Effector memory CD8-positive, alpha-beta T cell (primary cell): ENCODE measurements at regions not wholly inside any gene's neighbourhood (a gene's known extent, or its start where the extent isn't known, plus 50 kb on each side); places are given as distances from the start of the nearest gene placed in this dataset.
"Not testable (repeated sequence)": the region's sequence is repeated elsewhere in the genome, so short reads cannot be mapped to it uniquely, and the experiment has no call there.

Experiments used
- ATAC-seq: fragments of 150-1000 bp; cut with Tn5 transposase; replicated peaks from 2 replicates; pipeline ENCODE4 v1.10.0; 2021; ENCODE audit warnings: mild to moderate bottlenecking, moderate library complexity
- DNase-seq, 3 experiments: peaks; one replicate each; pipeline ENCODE4 v3.0.0; 2021
- H3K27ac Mint-ChIP-seq, 2 donors: one replicate each; pipeline ENCODE4 v1.8.0; 2022; ENCODE audit warnings: mild to moderate bottlenecking in 2 of 2, mixed read lengths in 2 of 2, moderate library complexity in 2 of 2
- H3K27me3 Mint-ChIP-seq, 2 donors: one replicate each; pipeline ENCODE4 v1.8.0; 2022; ENCODE audit warnings: mixed read lengths in 2 of 2
- H3K36me3 Mint-ChIP-seq: one replicate; pipeline ENCODE4 v1.8.0; 2022; ENCODE audit warnings: mild to moderate bottlenecking, moderate library complexity, mixed read lengths; ENCODE audit not compliant: insufficient read depth
- H3K4me1 Mint-ChIP-seq, 2 donors: one replicate each; pipeline ENCODE4 v1.8.0; 2022; ENCODE audit warnings: low read depth in 2 of 2, mixed read lengths in 2 of 2
- H3K4me3 Mint-ChIP-seq, 2 donors: one replicate each; pipeline ENCODE4 v1.8.0; 2022; ENCODE audit warnings: mild to moderate bottlenecking in 2 of 2, mixed read lengths in 2 of 2, moderate library complexity in 2 of 2
- H3K9me3 Mint-ChIP-seq, 2 donors: one replicate each; pipeline ENCODE4 v1.8.0; 2022; ENCODE audit warnings: mixed read lengths in 2 of 2

DNA sequence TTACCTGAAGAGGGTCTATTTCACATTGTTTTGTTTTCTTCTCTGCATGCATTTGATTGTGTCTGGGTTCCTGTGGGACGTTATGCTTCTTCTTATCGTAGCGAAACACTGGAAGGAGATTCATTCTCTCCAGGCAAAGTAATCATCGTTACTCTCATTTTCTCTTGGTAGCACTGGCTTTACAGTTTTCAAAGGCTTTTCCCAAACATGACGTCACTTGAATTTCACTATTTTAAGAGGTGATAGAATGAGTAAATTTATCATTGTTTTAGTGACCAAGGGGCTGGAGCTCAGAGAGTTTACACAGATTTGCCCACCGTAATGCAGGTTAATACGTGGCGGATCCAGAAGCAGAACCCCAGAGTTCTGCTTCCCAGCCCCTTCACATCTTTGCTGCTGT is 391.4 kb downstream of the DCDC2C start:
- Mint-ChIP-seq H3K9me3 (peaks cover 8 to 21% of the 10 kb centered on the region in 2 donors), H3K4me3 (no peak overlapping the region), H3K27ac (no peak overlapping the region), H3K36me3 (no peaks in the 10 kb centered on the region), H3K4me1 (no peaks in the 10 kb centered on the region), H3K27me3 (no peaks in the 10 kb centered on the region)
- DNase-seq (no peak), ATAC-seq (no peak)

DNA sequence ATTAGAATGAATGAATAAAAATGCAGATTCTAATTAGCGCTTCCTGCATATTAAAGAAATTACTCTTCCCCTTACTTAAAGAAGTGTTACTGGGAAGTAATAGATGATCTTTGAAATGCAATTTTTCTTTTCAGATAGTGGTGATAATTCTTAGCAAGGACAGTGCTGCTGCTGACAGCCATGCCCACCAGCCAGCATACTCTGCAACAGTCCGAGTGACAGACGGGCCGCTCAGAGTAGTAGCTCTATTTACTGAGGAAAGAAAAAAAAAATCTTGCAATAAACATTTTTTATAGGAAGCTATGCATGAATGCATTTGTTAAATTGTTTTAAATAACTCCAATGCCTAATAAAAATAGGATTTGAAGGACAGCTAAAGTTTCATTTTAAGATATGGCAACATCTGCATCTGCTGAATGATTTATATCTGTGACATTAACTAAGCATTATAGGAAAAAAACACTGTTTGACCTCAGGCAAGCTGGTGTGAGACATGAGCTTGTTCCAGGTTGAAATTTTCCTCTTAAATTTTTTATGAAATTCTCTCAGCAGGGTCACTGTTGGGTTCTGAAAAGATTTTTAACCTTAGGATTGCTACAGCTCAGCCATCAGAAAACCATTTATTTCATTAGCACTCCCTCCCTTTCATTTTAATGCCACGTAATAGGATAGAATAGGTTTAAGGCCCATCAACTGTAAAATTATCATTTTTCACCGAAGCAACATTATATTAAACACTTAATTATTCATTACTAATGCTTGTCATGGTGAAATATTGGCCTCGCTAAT is 393.8 kb downstream of the DCDC2C start:
- H3K4me3 Mint-ChIP-seq = no peak overlapping the region
- peaks cover 7 to 12% of the 10 kb centered on the region in 2 donors for H3K9me3 Mint-ChIP-seq
- ATAC-seq = no peak
- no peaks in the 10 kb centered on the region for H3K4me1 Mint-ChIP-seq
- no peaks in the 10 kb centered on the region for H3K36me3 Mint-ChIP-seq
- no peak overlapping the region for H3K27ac Mint-ChIP-seq
- no peaks in the 10 kb centered on the region for H3K27me3 Mint-ChIP-seq
- DNase-seq = no peak

DNA sequence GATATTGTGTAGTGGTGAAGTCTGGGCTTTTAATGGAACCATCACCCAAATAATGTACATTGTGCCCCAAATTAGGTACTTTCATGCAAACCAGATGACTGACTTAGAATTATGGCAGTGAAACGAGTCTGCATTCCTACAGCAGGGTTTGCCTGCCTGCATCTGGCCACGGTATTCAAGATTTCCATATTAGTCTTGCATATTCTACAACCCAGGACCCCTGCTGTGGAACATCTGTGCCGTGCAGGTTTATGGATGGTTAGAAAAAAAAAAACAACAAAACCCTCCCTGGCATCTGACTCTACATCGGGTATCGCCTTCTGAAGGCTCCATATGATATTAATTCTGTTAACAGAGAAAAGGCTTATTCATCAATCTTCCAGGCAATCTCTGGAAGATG is 394.8 kb downstream of the DCDC2C start:
- no peaks in the 10 kb centered on the region for H3K27me3 Mint-ChIP-seq
- H3K4me1 Mint-ChIP-seq = no peaks in the 10 kb centered on the region
- H3K9me3 Mint-ChIP-seq = peaks cover 7 to 12% of the 10 kb centered on the region in 2 donors
- no peak overlapping the region for H3K4me3 Mint-ChIP-seq
- H3K27ac Mint-ChIP-seq = no peak overlapping the region
- DNase-seq (no peak), ATAC-seq (no peak)
- H3K36me3 Mint-ChIP-seq = no peaks in the 10 kb centered on the region

DNA sequence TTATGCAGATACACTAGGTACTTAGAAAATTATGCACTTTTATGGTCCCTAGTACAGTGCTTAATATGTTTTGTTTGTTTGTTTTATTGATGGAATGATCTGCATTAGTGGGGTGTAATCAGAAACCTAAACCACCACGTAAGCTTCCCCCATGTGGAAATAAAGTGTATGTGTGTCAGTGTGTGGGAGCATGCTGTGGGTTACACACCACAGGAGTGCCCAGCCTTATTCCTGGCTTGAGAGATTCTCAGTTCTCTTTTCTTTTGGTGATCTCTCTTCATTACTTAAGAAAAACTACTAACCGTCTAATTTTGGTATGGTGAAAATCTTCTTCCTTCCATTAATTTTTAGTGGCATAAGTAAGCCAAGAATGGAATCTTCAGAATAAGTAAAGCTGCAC is 398.6 kb downstream of the DCDC2C start:
- Mint-ChIP-seq H3K36me3 (no peaks in the 10 kb centered on the region), H3K9me3 (peaks cover 6 to 7% of the 10 kb centered on the region in 2 donors), H3K27ac (no peak overlapping the region), H3K27me3 (no peaks in the 10 kb centered on the region), H3K4me1 (no peaks in the 10 kb centered on the region), H3K4me3 (no peak overlapping the region)
- ATAC-seq (no peak), DNase-seq (no peak)

DNA sequence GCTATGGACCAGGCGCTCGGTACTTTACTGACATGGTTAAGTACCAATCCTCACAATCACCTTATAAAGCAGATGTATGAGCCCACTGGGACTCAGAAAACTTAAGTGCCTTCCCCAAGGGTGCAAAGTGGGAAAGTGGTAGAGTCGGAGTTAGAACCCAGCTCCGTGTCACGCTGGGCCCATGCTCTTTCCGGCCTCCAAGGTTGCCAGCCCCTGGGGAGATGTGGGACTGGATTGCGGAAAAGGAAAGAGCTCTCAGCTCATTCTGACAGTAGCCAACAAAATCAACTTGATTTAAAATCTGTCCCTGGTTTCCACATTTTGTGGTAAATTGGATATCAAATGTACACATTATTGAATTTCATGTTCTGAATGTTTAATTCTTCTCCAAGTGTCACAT is 403.8 kb downstream of the DCDC2C start:
- H3K27ac Mint-ChIP-seq = no peak overlapping the region
- no peaks in the 10 kb centered on the region for H3K4me1 Mint-ChIP-seq
- no peaks in the 10 kb centered on the region for H3K27me3 Mint-ChIP-seq
- no peak for DNase-seq
- H3K36me3 Mint-ChIP-seq = no peaks in the 10 kb centered on the region
- peaks cover 4 to 7% of the 10 kb centered on the region in 2 donors for H3K9me3 Mint-ChIP-seq
- no peak overlapping the region for H3K4me3 Mint-ChIP-seq
- ATAC-seq = no peak

DNA sequence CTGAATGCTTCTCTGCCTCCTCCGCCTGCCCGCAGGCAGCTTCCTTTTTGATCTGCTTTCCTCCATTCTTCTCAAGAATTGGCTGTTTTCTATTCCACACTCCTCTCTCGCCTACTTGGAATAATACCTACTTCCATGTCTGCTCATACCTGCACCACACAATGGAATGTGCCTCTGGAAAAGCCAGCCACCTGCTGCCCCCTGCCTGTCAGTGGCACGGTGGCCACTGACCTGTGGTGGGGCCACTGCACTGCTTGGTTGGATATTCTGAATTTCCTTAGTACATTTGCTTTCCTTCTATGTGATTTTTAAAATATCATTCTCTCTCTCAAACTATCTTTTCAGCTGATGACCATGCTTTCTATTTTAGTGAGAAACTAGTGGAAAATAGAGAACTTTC is 406.9 kb downstream of the DCDC2C start:
- Mint-ChIP-seq H3K27ac (no peak overlapping the region), H3K4me1 (no peaks in the 10 kb centered on the region), H3K4me3 (no peak overlapping the region), H3K27me3 (no peaks in the 10 kb centered on the region), H3K36me3 (no peaks in the 10 kb centered on the region), H3K9me3 (peaks cover 0 to 2% of the 10 kb centered on the region in 2 donors)
- no peak for DNase-seq
- ATAC-seq = no peak

DNA sequence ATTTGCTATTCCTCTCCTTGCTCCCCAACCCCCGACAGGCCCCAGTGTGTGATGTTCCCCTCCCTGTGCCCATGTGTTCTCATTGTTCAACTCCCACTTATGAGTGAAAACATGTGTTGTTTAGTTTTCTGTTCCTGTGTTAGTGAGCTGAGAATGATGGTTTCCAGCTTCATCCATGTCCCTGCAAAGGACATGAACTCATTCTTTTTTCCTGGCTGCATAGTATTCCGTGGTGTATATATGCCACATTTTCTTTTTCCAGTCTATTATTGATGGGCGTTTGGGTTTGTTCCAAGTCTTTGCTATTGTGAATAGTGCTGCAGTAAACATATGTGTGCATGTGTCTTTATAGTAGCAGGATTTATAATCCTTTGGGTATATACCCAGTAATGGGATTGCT is 412.1 kb downstream of the DCDC2C start:
- not testable (repeated sequence) for ATAC-seq

DNA sequence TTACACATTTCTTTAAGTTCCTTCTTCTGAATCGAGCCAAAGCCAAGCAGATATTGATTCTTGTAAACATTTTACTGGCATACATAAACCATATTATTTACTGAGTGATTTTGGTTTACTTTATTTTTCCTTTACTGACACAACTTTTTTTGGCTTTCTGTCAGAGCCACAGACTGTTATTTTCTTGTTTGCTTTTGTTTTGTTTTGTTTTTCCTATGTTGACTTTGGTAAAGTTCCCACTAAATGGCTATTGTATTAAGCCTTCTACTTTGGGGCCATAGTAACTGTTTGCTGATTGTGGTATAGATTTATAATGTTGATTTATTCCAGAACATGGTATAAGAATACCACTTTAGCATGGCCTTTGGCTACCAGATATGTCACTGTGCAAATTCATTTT is 419.4 kb downstream of the DCDC2C start:
- Mint-ChIP-seq H3K36me3 (no peaks in the 10 kb centered on the region), H3K4me3 (no peak overlapping the region), H3K4me1 (no peaks in the 10 kb centered on the region), H3K9me3 (peaks cover 12 to 13% of the 10 kb centered on the region in 2 donors), H3K27me3 (no peaks in the 10 kb centered on the region), H3K27ac (no peak overlapping the region)
- ATAC-seq (no peak), DNase-seq (no peak)

More for the DNA sequence above, 412.1 kb downstream of the DCDC2C start:
- H3K36me3 Mint-ChIP-seq, H3K4me1 Mint-ChIP-seq, H3K4me3 Mint-ChIP-seq, H3K27ac Mint-ChIP-seq, H3K27me3 Mint-ChIP-seq, DNase-seq, H3K9me3 Mint-ChIP-seq: not testable (repeated sequence)

DNA sequence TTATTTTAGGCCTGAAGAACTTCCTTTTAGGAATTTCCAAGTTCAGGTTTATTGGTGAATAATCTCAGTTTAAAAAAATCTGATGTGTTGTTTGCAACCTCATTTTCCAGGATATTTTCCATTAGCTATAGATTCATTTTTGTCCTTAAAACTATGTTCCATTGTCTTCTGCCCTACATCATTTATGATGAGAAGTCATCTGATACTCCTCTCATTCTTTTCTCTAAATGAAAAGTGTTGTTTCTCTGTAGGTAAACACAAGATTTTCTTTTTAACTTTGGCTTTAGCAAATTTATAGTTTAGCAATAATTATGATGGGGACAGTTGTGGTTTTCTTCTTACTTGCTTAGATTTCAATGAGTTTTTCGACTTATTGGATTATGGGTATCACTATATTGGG is 427.3 kb downstream of the DCDC2C start:
- H3K9me3 Mint-ChIP-seq = peaks cover 12 to 17% of the 10 kb centered on the region in 2 donors
- no peaks in the 10 kb centered on the region for H3K27me3 Mint-ChIP-seq
- H3K4me1 Mint-ChIP-seq = no peaks in the 10 kb centered on the region
- no peak overlapping the region for H3K4me3 Mint-ChIP-seq
- H3K27ac Mint-ChIP-seq = no peak overlapping the region
- no peak for DNase-seq
- no peak for ATAC-seq
- no peaks in the 10 kb centered on the region for H3K36me3 Mint-ChIP-seq

DNA sequence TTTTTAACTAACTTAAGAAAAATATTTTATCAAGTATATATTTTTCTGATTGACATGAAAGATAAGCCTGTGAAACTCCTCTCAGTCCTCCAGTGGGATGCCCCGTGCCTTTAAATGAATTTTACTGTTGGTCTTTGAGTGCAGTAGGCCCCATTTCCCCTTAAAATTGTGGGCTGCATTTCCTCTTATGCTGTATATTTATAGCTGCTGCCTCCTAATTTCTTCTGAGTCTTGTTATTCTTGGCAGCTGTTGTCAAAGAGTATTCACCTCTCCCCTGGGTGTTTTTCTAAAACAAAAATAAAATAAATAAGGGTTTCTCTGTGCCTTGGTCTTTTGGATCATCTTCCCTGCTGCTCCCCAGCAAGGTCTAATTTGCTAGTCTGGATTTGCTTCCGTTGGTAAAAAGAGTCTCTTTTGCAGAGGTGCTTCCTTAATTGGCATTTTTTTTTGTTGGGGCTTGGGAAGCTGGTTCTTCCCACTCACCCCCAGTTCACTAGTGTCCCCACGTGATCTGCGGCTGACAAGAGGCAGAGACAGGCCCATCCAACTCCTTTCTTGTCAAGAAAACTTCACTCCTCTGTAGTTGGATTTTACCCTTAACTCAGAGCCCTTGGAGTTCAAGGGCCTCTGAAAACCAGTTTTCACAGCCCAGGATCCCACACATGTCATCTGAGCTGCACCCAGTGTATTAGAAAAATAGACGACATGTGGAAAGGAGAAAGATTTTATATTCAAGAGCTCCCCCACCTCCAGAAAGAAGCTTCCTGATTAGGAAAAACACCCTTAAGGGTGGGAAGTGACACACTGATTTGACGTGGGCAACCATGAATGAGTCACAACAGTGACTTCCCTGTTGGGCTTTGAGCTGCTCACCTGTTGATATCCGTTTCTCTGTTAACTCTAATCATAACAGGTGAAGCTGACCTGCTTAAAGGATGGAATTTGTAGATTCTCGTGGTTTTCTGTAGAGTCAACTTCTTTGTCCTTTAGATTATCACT is 431.5 kb downstream of the DCDC2C start:
- Mint-ChIP-seq H3K27ac (no peak overlapping the region), H3K4me1 (no peaks in the 10 kb centered on the region), H3K36me3 (no peaks in the 10 kb centered on the region), H3K4me3 (no peak overlapping the region), H3K27me3 (no peaks in the 10 kb centered on the region), H3K9me3 (peaks cover 17 to 18% of the 10 kb centered on the region in 2 donors)
- DNase-seq = no peak
- no peak for ATAC-seq

DNA sequence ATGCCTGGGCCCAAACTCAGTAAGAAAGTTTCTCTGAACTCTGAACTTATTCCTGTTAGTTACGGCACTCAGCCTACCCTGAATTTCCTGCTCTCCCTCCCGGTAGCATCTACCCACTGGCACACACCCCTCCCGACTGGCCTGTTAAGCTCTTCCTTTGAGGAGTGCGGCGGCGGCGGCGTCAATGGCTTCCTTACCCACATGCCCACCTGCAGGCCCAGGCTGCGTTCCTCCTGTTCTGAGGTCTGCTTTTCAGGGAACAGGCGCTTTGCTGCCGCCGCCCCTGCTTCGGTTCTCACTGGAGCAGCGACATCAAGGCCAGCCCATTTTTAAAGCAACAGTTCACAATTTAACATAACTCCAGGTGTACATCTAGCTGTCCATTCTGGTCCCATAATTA is 432.4 kb downstream of the DCDC2C start:
- ATAC-seq (no peak), DNase-seq (no peak)
- Mint-ChIP-seq H3K4me1 (no peaks in the 10 kb centered on the region), H3K27me3 (no peaks in the 10 kb centered on the region), H3K9me3 (peaks cover 15 to 18% of the 10 kb centered on the region in 2 donors), H3K27ac (no peak overlapping the region), H3K36me3 (no peaks in the 10 kb centered on the region), H3K4me3 (no peak overlapping the region)

DNA sequence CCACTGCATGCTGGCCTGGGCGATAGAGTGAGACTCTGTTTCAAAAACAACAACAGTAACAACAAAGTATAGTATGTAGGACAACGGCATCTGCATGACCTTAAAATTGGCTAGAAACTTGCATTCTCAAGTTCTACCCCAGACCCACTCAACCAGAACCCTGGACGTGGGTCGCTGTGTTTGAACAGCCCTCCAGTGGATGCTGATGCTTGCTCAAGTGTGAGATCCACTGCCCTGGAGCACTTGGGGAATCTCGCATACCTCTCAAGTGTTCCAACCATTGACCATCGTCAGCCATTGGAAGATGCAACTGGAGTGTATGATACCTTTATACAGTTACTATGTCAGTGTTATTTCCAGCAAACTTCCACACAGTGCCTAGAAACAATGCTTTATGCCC is 435.9 kb downstream of the DCDC2C start:
- H3K4me3 Mint-ChIP-seq = no peak overlapping the region
- H3K4me1 Mint-ChIP-seq = no peaks in the 10 kb centered on the region
- ATAC-seq (no peak), DNase-seq (no peak)
- H3K36me3 Mint-ChIP-seq = no peaks in the 10 kb centered on the region
- H3K27ac Mint-ChIP-seq = no peak overlapping the region
- H3K9me3 Mint-ChIP-seq = peaks cover 10 to 14% of the 10 kb centered on the region in 2 donors
- no peaks in the 10 kb centered on the region for H3K27me3 Mint-ChIP-seq

DNA sequence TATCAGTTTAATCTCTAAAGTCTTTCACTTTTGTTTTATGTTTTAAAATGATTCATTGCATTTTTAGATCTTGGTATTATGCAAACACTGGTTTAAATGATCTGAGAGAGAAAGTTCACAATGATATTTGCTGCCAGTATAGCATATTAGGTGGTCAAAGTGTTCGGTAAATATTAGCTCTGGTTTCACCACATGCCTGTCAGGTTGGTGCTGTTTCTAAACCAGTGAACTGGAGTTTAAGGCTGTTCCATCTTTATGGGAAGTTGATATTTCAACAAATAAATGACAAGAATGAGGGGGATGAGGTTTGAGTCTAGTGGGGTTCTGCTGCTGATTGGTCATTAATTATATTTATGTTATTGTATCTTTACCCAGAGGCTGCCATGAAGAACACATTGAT is 436.4 kb downstream of the DCDC2C start:
- peaks cover 14% of the 10 kb centered on the region in 2 donors for H3K9me3 Mint-ChIP-seq
- H3K27me3 Mint-ChIP-seq = no peaks in the 10 kb centered on the region
- no peak overlapping the region for H3K4me3 Mint-ChIP-seq
- H3K4me1 Mint-ChIP-seq = no peaks in the 10 kb centered on the region
- no peak for ATAC-seq
- H3K36me3 Mint-ChIP-seq = no peaks in the 10 kb centered on the region
- no peak overlapping the region for H3K27ac Mint-ChIP-seq
- no peak for DNase-seq
